GM12891 (cell line): ENCODE measurements at regions not wholly inside any gene's neighbourhood (a gene's known extent, or its start where the extent isn't known, plus 50 kb on each side); places are given as distances from the start of the nearest gene placed in this dataset.

Experiments used
- PAX5 ChIP-seq: IDR thresholded peaks from 2 replicates; pipeline ENCODE4 v1.6.1; 2011; ENCODE audit warnings: low read length, moderate library complexity, mild to moderate bottlenecking; ENCODE audit not compliant: insufficient read depth, severe bottlenecking
- POLR2A ChIP-seq: IDR thresholded peaks from 2 replicates; pipeline ENCODE4 v1.6.1; 2011; ENCODE audit warnings: low read depth, low read length, control low read depth
- POLR2AphosphoS5 ChIP-seq: IDR thresholded peaks from 2 replicates; pipeline ENCODE4 v1.6.1; 2011; ENCODE audit warnings: low read depth, low read length, control low read depth

DNA sequence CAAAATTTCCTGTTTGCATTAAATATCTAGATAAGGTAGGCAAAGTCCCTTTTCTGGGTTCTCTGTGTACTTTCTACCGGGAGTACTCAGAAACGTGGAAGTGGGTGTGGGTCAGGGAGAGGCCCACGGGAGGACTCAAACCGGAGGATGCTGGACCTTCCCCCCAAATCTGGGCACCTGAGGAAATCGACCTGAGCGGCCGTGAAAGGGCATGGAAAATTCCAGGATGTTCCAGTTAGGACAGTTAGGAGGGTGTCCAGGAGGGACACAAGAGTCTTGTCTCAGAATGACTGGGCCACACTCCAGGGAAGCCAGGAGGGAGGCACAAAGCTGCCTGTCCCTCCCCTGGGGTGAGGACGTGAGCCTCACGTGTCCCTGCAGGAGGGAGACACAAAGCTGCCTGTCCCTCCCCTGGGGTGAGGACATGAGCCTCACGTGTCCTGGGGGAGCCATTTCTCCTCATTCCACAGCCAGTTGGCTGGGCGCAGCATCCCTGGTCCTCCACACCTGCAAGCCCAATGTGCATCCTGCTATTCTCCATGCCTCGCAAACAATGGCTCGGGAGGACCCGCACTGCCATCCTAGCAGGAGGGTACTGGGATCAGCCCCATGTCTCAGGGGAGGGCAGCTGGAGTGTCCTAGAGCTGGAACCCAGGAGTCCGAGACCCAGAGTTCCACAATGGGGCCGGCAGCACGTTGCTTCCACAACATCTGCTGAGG lies 190.5 kb upstream of the PPP2R2D start:
- TF ChIP-seq POLR2AphosphoS5 (no peak), POLR2A (no peak), PAX5 (no peak)
